H1 (cell line): ENCODE measurements at regions not wholly inside any gene's neighbourhood (a gene's known extent, or its start where the extent isn't known, plus 50 kb on each side); places are given as distances from the start of the nearest gene placed in this dataset.

ENCODE experiments used
- CTCF ChIA-PET: fragments of 300-600 bp; sonication (Branson Sonifier 250); formaldehyde crosslinking; loops from one replicate; lab custom pipeline; 2021; ENCODE audit not compliant: partially characterized antibody; lab: Charles Lee
- POLR2A ChIA-PET: fragments of 300-600 bp; sonication (Branson Sonifier 250); formaldehyde crosslinking; loops from one replicate; lab custom pipeline; 2021; ENCODE audit warnings: inconsistent platforms; ENCODE audit not compliant: partially characterized antibody; lab: Charles Lee
- DNase-seq, 2 experiments: peaks; one replicate each; pipeline versions ENCODE4 v3.0.0 to v3.0.0-alpha.2; 2010 to 2022; ENCODE audit warnings: low spot score in 2 of 2, low read depth in 1 of 2, mixed read lengths in 1 of 2
- FAIRE-seq: peaks from 2 replicates; lab custom pipeline; 2011; peaks lifted over from hg19 to GRCh38; lab: Jason Lieb, UNC
- H2AFZ ChIP-seq: 2 replicates; pipeline ENCODE4 v1.8.1; 2012; ENCODE audit warnings: low read length, inconsistent platforms
- H2AK5ac ChIP-seq: 2 replicates; pipeline ENCODE4 v1.6.1; 2013; ENCODE audit warnings: low read depth, low read length
- H2BK120ac ChIP-seq: replicated peaks from 2 replicates; pipeline ENCODE3; 2013; ENCODE audit warnings: low read depth, low read length, inconsistent platforms
- H2BK12ac ChIP-seq: 2 replicates; pipeline ENCODE4 v1.6.1; 2013; ENCODE audit warnings: low read depth, low read length
- H2BK15ac ChIP-seq: 2 replicates; pipeline ENCODE4 v1.6.1; 2013; ENCODE audit warnings: low read length
- H2BK20ac ChIP-seq: 2 replicates; pipeline ENCODE4 v1.6.1; 2013; ENCODE audit warnings: low read length
- H2BK5ac ChIP-seq: 2 replicates; pipeline ENCODE4 v1.6.1; 2013; ENCODE audit warnings: low read depth, low read length
- H3K14ac ChIP-seq: 2 replicates; pipeline ENCODE4 v1.6.1; 2013; ENCODE audit warnings: inconsistent platforms; ENCODE audit not compliant: insufficient read length
- H3K18ac ChIP-seq: 2 replicates; pipeline ENCODE4 v1.6.1; 2013; ENCODE audit warnings: low read length; ENCODE audit errors: extremely low read depth
- H3K23ac ChIP-seq: 2 replicates; pipeline ENCODE4 v1.6.1; 2013; ENCODE audit warnings: inconsistent platforms; ENCODE audit not compliant: insufficient read length
- H3K23me2 ChIP-seq: 2 replicates; pipeline ENCODE4 v1.6.1; 2013; ENCODE audit warnings: low read depth, low read length
- H3K27ac ChIP-seq: 2 replicates; pipeline ENCODE4 v1.6.1; 2011; ENCODE audit warnings: low read depth, low read length, inconsistent platforms
- H3K27me3 ChIP-seq, 4 experiments: replicated peaks in 1 of 4; 1 replicate in 1 of 4; 2 replicates in 3 of 4; pipeline versions ENCODE4 v1.6.1 to v1.8.1; 2011 to 2013; ENCODE audit warnings: low read length in 3 of 4, mild to moderate bottlenecking in 3 of 4, inconsistent platforms in 2 of 4, mixed read lengths in 2 of 4, moderate library complexity in 1 of 4; ENCODE audit not compliant: control insufficient read depth in 3 of 4, insufficient read depth in 3 of 4; ENCODE audit errors: extremely low read depth in 1 of 4
- H3K36me3 ChIP-seq, 4 experiments: 2 replicates each; pipeline versions ENCODE4 v1.6.1 to v1.8.1; 2011 to 2013; ENCODE audit warnings: mild to moderate bottlenecking in 4 of 4, low read length in 3 of 4, moderate library complexity in 2 of 4, control low read depth in 1 of 4, inconsistent platforms in 1 of 4; ENCODE audit not compliant: insufficient read depth in 4 of 4, control insufficient read depth in 2 of 4
- H3K4ac ChIP-seq: replicated peaks from 2 replicates; pipeline ENCODE3; 2013; ENCODE audit warnings: low read length, low read depth, mixed read lengths, inconsistent platforms; ENCODE audit not compliant: insufficient read length
- H3K4me1 ChIP-seq, 4 experiments: replicated peaks in 1 of 4; 1 replicate in 1 of 4; 2 replicates in 3 of 4; pipeline versions ENCODE4 v1.6.1 to v1.8.1; 2011 to 2013; ENCODE audit warnings: low read length in 3 of 4, inconsistent platforms in 2 of 4, mixed read lengths in 1 of 4; ENCODE audit not compliant: insufficient read depth in 4 of 4, control insufficient read depth in 3 of 4
- H3K4me2 ChIP-seq, 2 experiments: 2 replicates each; pipeline versions ENCODE4 v1.6.1 to v1.8.1; 2011 to 2013; ENCODE audit warnings: low read depth in 2 of 2, low read length in 2 of 2, control low read depth in 1 of 2, inconsistent platforms in 1 of 2, mild to moderate bottlenecking in 1 of 2; ENCODE audit not compliant: insufficient read depth in 1 of 2
- H3K4me3 ChIP-seq, 4 experiments: fragments of 200-600, 300-600 bp in 1 of 4; sonication (generic), shearing (Covaris generic), sonication (Bioruptor Twin) in 1 of 4; 2 replicates each; pipeline versions ENCODE4 v1.5.1 to v1.8.1; 2011 to 2016; ENCODE audit warnings: low read length in 4 of 4, low read depth in 3 of 4, control low read depth in 2 of 4, inconsistent platforms in 2 of 4, mild to moderate bottlenecking in 2 of 4, mixed read lengths in 1 of 4, moderate library complexity in 1 of 4; ENCODE audit not compliant: insufficient read depth in 2 of 4; ENCODE audit errors: extremely low read depth in 1 of 4
- H3K56ac ChIP-seq: replicated peaks from 2 replicates; pipeline ENCODE3; 2013; ENCODE audit warnings: low read depth, mild to moderate bottlenecking, mixed read lengths, low read length, inconsistent platforms; ENCODE audit not compliant: insufficient read length
- H3K79me1 ChIP-seq: 2 replicates; pipeline ENCODE4 v1.6.1; 2013; ENCODE audit warnings: low read depth, low read length, control low read depth
- H3K79me2 ChIP-seq, 2 experiments: 2 replicates each; pipeline versions ENCODE4 v1.6.1 to v1.8.1; 2012 to 2013; ENCODE audit warnings: low read length in 2 of 2, mild to moderate bottlenecking in 2 of 2, inconsistent platforms in 1 of 2; ENCODE audit not compliant: insufficient read depth in 2 of 2, control insufficient read depth in 1 of 2
- H3K9ac ChIP-seq, 4 experiments: replicated peaks in 1 of 4; 1 replicate in 1 of 4; 2 replicates in 3 of 4; pipeline versions ENCODE4 v1.6.1 to v1.8.1; 2011 to 2013; ENCODE audit warnings: low read depth in 3 of 4, low read length in 3 of 4, control low read depth in 2 of 4, mild to moderate bottlenecking in 2 of 4, moderate library complexity in 2 of 4, inconsistent platforms in 1 of 4; ENCODE audit errors: extremely low read depth in 1 of 4
- H3K9me3 ChIP-seq, 2 experiments: 2 replicates each; pipeline versions ENCODE4 v1.6.1 to v1.8.1; 2012 to 2013; ENCODE audit warnings: mild to moderate bottlenecking in 2 of 2, moderate library complexity in 2 of 2, control low read depth in 1 of 2, inconsistent platforms in 1 of 2, low read depth in 1 of 2, low read length in 1 of 2, mixed read lengths in 1 of 2; ENCODE audit not compliant: insufficient read depth in 2 of 2
- H4K20me1 ChIP-seq, 2 experiments: replicated peaks in 1 of 2; 2 replicates each; pipeline versions ENCODE3 to v1.8.1; 2011 to 2013; ENCODE audit warnings: inconsistent platforms in 2 of 2, low read length in 2 of 2, mild to moderate bottlenecking in 1 of 2; ENCODE audit not compliant: insufficient read depth in 2 of 2, control insufficient read depth in 1 of 2
- H4K5ac ChIP-seq: 2 replicates; pipeline ENCODE4 v1.6.1; 2013; ENCODE audit warnings: low read length, low read depth, mixed read lengths, inconsistent platforms; ENCODE audit not compliant: insufficient read length
- H4K8ac ChIP-seq: 2 replicates; pipeline ENCODE4 v1.8.0; 2013; ENCODE audit warnings: mild to moderate bottlenecking, moderate library complexity, low read length, inconsistent platforms; ENCODE audit not compliant: insufficient read depth; ENCODE audit errors: extremely low read depth
- H4K91ac ChIP-seq: replicated peaks from 2 replicates; pipeline ENCODE3; 2013; ENCODE audit warnings: low read length, mixed read lengths, inconsistent platforms; ENCODE audit not compliant: insufficient read length
- CHD2 ChIP-seq: IDR thresholded peaks from 2 replicates; pipeline ENCODE4 v1.6.1; 2012; ENCODE audit warnings: low read length, improper control_type of control experiment
- CTBP2 ChIP-seq: IDR thresholded peaks from 2 replicates; pipeline ENCODE4 v1.7.0; 2011; ENCODE audit warnings: borderline replicate concordance, mild to moderate bottlenecking, moderate library complexity, mixed read lengths, low read length; ENCODE audit not compliant: insufficient read depth, insufficient read length
- EZH2 ChIP-seq: fragments of 200-600 bp; sonication (generic); IDR thresholded peaks from 2 replicates; pipeline ENCODE4 v1.7.1; 2012; ENCODE audit warnings: low read depth, mild to moderate bottlenecking, moderate library complexity, low read length, inconsistent platforms; ENCODE audit not compliant: severe bottlenecking
- GABPA ChIP-seq: IDR thresholded peaks from 2 replicates; pipeline ENCODE4 v1.6.1; 2011; ENCODE audit warnings: mild to moderate bottlenecking, low read length, moderate library complexity, borderline replicate concordance; ENCODE audit not compliant: insufficient read depth
- MAFK ChIP-seq: IDR thresholded peaks from 2 replicates; pipeline ENCODE4 v1.6.1; 2012; ENCODE audit warnings: low read depth, mild to moderate bottlenecking, improper control_type of control experiment, low read length
- SIN3A ChIP-seq, 2 experiments: IDR thresholded peaks in 1 of 2; conservative IDR thresholded peaks in 1 of 2; 2 replicates each; pipeline ENCODE4 v1.6.1; 2011 to 2012; ENCODE audit warnings: low read length in 2 of 2, improper control_type of control experiment in 1 of 2, low read depth in 1 of 2, mild to moderate bottlenecking in 1 of 2
- SP4 ChIP-seq: IDR thresholded peaks from 2 replicates; pipeline ENCODE4 v1.6.1; 2012; ENCODE audit warnings: low read length, inconsistent platforms
- TAF1 ChIP-seq: IDR thresholded peaks from 2 replicates; pipeline ENCODE4 v1.6.1; 2011; ENCODE audit warnings: mild to moderate bottlenecking, low read depth, low read length
- USF2 ChIP-seq: IDR thresholded peaks from 2 replicates; pipeline ENCODE4 v1.6.1; 2011; ENCODE audit warnings: low read length, improper control_type of control experiment
- WGBS, 2 experiments: shearing (Covaris generic) in 1 of 2; methylation state at CpG; one replicate each; pipeline versions ENCODE4 v1.1.6 to v1.1.7; 2013 to 2015; ENCODE audit warnings: low lambda C conversion rate in 2 of 2, mixed read lengths in 2 of 2, inconsistent platforms in 1 of 2, low coverage in 1 of 2, missing lambda C conversion rate in 1 of 2; ENCODE audit not compliant: insufficient replicate concordance in 2 of 2, insufficient coverage in 1 of 2, insufficient read length in 1 of 2; ENCODE audit errors: extremely low coverage in 1 of 2, missing lambda C conversion rate in 1 of 2; 5-methylcytosine and 5-hydroxymethylcytosine counted together
- TF ChIP-seq, protein P1 (sequence below): IDR thresholded peaks from 2 replicates; pipeline ENCODE4 v1.6.1; 2011; ENCODE audit warnings: low read depth, mild to moderate bottlenecking, low read length; ENCODE audit not compliant: insufficient read depth

GRCh38 chr6:74875193-74875592 is 330.7 kb downstream of the COL12A1 start:
- peaks cover 0 to 1% (median 0%) of the 10 kb centered on the region in 4 experiments; a peak in 1 of 7 replicates for H3K27me3 ChIP-seq
- H3K4me1 ChIP-seq, result no peaks in the 10 kb centered on the region
- no peak overlapping the region for H2BK20ac ChIP-seq
- no peaks in the 10 kb centered on the region for H3K36me3 ChIP-seq
- H3K79me2 ChIP-seq, result no peaks in the 10 kb centered on the region
- H4K91ac ChIP-seq, result no peak overlapping the region
- ChIA-PET POLR2A (no interaction called here), CTCF (interaction anchor here (0.5 to 1.6 kb wide), 2 partner anchors 17 to 1555 kb away, joined by 3 to 4 read pairs; no protein-coding TSS in a partner anchor)
- H2BK15ac ChIP-seq, result no peak overlapping the region
- no peak overlapping the region for H3K4me2 ChIP-seq
- no peak overlapping the region for H4K5ac ChIP-seq
- no peak overlapping the region for H2AFZ ChIP-seq
- H3K4ac ChIP-seq, result no peak overlapping the region
- FAIRE-seq, result no peak
- no peak overlapping the region for H4K8ac ChIP-seq
- H2AK5ac ChIP-seq, result no peak overlapping the region
- no peak for DNase-seq
- H3K56ac ChIP-seq, result no peak overlapping the region
- no peak overlapping the region for H3K14ac ChIP-seq
- no peak overlapping the region for H3K9ac ChIP-seq
- H2BK5ac ChIP-seq, result no peak overlapping the region
- H4K20me1 ChIP-seq, result no peaks in the 10 kb centered on the region
- H3K23ac ChIP-seq, result no peak overlapping the region
- 87% methylated on average over 2 of the region's 2 CpGs; no CpG with 5 or more reads in 1 of the 2 experiments for WGBS, 2 experiments
- H3K4me3 ChIP-seq, result no peak overlapping the region
- H3K18ac ChIP-seq, result no peak overlapping the region
- H3K9me3 ChIP-seq, result no peaks in the 10 kb centered on the region
- H2BK120ac ChIP-seq, result no peak overlapping the region
- H3K27ac ChIP-seq, result no peak overlapping the region
- H3K79me1 ChIP-seq, result no peaks in the 10 kb centered on the region
- TF ChIP-seq, protein P1, sequence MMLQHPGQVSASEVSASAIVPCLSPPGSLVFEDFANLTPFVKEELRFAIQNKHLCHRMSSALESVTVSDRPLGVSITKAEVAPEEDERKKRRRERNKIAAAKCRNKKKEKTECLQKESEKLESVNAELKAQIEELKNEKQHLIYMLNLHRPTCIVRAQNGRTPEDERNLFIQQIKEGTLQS, result no peak
- TF ChIP-seq GABPA, result no peak
- TF ChIP-seq TAF1, result no peak
- TF ChIP-seq CTBP2, result no peak
- no peak for TF ChIP-seq MAFK
- no peak for TF ChIP-seq SIN3A (conservative IDR thresholded peaks at IDR 0.05 in 1 of 2, IDR thresholded peaks at IDR 0.05 in 1 of 2; ENCODE audit: low read depth in 1 of 2, low read length in 2 of 2)
- no peak for TF ChIP-seq USF2
- TF ChIP-seq CHD2, result no peak
- no peak for TF ChIP-seq SP4
- TF ChIP-seq EZH2, result no peak
- no peaks in the 10 kb centered on the region for H3K23me2 ChIP-seq
- no peak overlapping the region for H2BK12ac ChIP-seq
